ENCODE measurements at regions not wholly inside any gene's neighbourhood (a gene's known extent, or its start where the extent isn't known, plus 50 kb on each side); places are given as distances from the start of the nearest gene placed in this dataset.
"Not testable (repeated sequence)": the region's sequence is repeated elsewhere in the genome, so short reads cannot be mapped to it uniquely, and the experiment has no call there.

GRCh38 chr10:8367672-8368411 lies 313.4 kb downstream of the GATA3 start:
- not testable (repeated sequence) for TF ChIP-seq CTCF (IDR thresholded peaks at IDR 0.05); POLR2AphosphoS5 (IDR thresholded peaks at IDR 0.05; ENCODE audit: insufficient read depth in 1 of 2, low read depth in 1 of 2)
